ENCODE measurements at regions not wholly inside any gene's neighbourhood (a gene's known extent, or its start where the extent isn't known, plus 50 kb on each side); places are given as distances from the start of the nearest gene placed in this dataset.

- FAIRE-seq: no peak
Observed at GRCh38 chr3:66165660-66166059, 55.1 kb upstream of the SLC25A26 start.

GRCh38 chr3:66164155-66164554 lies 56.6 kb upstream of the SLC25A26 start:
- TF ChIP-seq TAF1 (IDR thresholded peaks at IDR 0.05; ENCODE audit: borderline replicate concordance, low read depth, low read length): no peak
- TF ChIP-seq POLR2A (IDR thresholded peaks at IDR 0.05; ENCODE audit: low read depth, low read length): no peak
- TF ChIP-seq POLR2AphosphoS5 (IDR thresholded peaks at IDR 0.05; ENCODE audit: low read depth, low read length): no peak
- DNase-seq (ENCODE audit: insufficient read length): no peak
- FAIRE-seq: no peak

More at GRCh38 chr3:66165660-66166059, 55.1 kb upstream of the SLC25A26 start:
- DNase-seq (ENCODE audit: insufficient read length): no peak
- TF ChIP-seq POLR2A (IDR thresholded peaks at IDR 0.05; ENCODE audit: low read depth, low read length) (no peak), POLR2AphosphoS5 (IDR thresholded peaks at IDR 0.05; ENCODE audit: low read depth, low read length) (no peak), TAF1 (IDR thresholded peaks at IDR 0.05; ENCODE audit: borderline replicate concordance, low read depth, low read length) (no peak)

GRCh38 chr3:66163222-66163621 lies 57.6 kb upstream of the SLC25A26 start:
- no peak for FAIRE-seq
- DNase-seq (ENCODE audit: insufficient read length): no peak
- no peak for TF ChIP-seq TAF1 (IDR thresholded peaks at IDR 0.05; ENCODE audit: borderline replicate concordance, low read depth, low read length)
- TF ChIP-seq POLR2A (IDR thresholded peaks at IDR 0.05; ENCODE audit: low read depth, low read length): no peak
- no peak for TF ChIP-seq POLR2AphosphoS5 (IDR thresholded peaks at IDR 0.05; ENCODE audit: low read depth, low read length)

DNA sequence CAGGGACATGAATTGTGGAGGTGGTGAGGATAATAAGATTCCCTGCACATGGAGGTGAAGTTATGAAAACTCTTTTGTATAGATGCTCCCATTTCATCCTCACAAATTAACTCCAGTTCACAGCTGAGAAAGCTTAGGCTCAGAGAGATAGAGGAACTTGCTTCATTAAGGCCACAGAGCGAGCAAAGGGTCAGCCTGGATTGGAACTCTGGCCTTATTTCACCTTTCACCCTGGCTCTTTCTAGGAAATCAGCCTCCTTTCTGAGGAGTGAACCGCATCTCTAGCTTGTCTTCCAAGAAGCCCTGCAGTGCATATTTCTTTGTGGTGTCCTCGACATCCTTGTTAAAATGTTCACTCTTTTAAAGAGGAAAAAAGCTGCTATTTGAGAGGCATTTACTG lies 58.0 kb upstream of the SLC25A26 start:
- no peak for TF ChIP-seq POLR2A (IDR thresholded peaks at IDR 0.05; ENCODE audit: low read depth, low read length)
- TF ChIP-seq TAF1 (IDR thresholded peaks at IDR 0.05; ENCODE audit: borderline replicate concordance, low read depth, low read length): no peak
- TF ChIP-seq POLR2AphosphoS5 (IDR thresholded peaks at IDR 0.05; ENCODE audit: low read depth, low read length): no peak
- DNase-seq (ENCODE audit: insufficient read length) (no peak), FAIRE-seq (no peak)

DNA sequence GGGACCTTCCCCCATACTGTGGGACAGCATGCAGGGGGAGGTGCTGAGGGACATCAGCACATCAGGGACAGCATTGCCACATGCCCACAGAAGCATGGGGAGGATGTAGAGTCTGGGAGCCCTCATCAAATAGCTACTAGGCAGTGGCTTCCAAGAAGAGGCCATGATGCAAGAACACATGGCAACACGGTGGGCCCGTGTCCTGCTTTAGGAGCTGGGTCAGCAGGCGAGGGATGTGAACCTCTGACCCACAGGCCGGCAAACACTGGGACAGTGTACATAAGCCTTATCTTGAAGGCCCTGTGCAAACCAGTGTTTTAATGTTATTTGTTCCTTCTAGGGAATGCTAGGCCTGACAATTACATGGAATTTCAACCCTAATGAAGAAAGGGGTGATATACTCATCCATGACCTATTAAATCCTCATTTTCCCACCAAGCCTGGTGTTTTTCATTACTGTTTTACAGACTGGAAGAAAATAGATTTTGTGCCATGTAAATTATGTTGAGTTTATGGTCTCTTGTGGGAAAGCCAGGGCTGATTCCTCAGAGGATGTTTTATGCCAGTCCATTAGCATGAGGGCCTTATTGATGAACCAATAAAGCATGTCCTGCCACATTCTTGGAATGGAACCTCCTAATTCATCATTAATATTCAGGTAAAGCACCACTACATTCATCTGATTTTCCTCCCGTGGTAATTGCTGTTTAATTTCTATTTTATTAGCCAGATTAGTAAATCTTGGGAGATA lies 61.7 kb upstream of the SLC25A26 start:
- FAIRE-seq (no peak), DNase-seq (ENCODE audit: insufficient read length) (no peak)
- TF ChIP-seq POLR2A (IDR thresholded peaks at IDR 0.05; ENCODE audit: low read depth, low read length): no peak
- no peak for TF ChIP-seq POLR2AphosphoS5 (IDR thresholded peaks at IDR 0.05; ENCODE audit: low read depth, low read length)
- TF ChIP-seq TAF1 (IDR thresholded peaks at IDR 0.05; ENCODE audit: borderline replicate concordance, low read depth, low read length): no peak

DNA sequence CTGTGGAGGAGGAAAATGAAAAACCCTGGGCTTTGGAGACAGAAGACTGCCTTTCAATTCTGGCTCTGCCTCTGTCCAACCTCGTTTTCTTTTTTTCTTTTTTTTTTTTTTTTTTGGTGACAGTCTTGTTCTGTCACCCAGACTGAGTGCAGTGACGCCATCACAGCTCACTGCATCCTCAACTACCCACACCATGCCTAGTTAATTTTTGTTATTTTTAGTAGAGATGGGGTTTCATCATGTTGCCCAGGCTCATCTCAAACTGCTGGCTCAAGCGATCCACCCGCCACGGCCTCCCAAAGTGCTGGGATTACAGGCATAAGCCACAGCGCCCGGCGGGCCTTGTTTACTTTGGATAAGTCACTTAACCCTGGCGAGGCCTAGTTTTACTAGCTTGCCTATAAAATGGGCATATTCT lies 66.3 kb upstream of the SLC25A26 start:
- FAIRE-seq (no peak), DNase-seq (ENCODE audit: insufficient read length) (no peak)
- TF ChIP-seq TAF1 (IDR thresholded peaks at IDR 0.05; ENCODE audit: borderline replicate concordance, low read depth, low read length) (no peak), POLR2A (IDR thresholded peaks at IDR 0.05; ENCODE audit: low read depth, low read length) (no peak), POLR2AphosphoS5 (IDR thresholded peaks at IDR 0.05; ENCODE audit: low read depth, low read length) (no peak)

- DNase-seq (ENCODE audit: insufficient read length) (no peak), FAIRE-seq (no peak)
Observed at GRCh38 chr3:66153481-66154443, 67.0 kb upstream of the SLC25A26 start.

GRCh38 chr3:66152336-66152735 lies 68.5 kb upstream of the SLC25A26 start:
- FAIRE-seq (no peak), DNase-seq (ENCODE audit: insufficient read length) (no peak)
- TF ChIP-seq TAF1 (IDR thresholded peaks at IDR 0.05; ENCODE audit: borderline replicate concordance, low read depth, low read length): no peak
- TF ChIP-seq POLR2A (IDR thresholded peaks at IDR 0.05; ENCODE audit: low read depth, low read length): no peak
- TF ChIP-seq POLR2AphosphoS5 (IDR thresholded peaks at IDR 0.05; ENCODE audit: low read depth, low read length): no peak

More at GRCh38 chr3:66153481-66154443, 67.0 kb upstream of the SLC25A26 start:
- no peak for TF ChIP-seq TAF1 (IDR thresholded peaks at IDR 0.05; ENCODE audit: borderline replicate concordance, low read depth, low read length)
- no peak for TF ChIP-seq POLR2AphosphoS5 (IDR thresholded peaks at IDR 0.05; ENCODE audit: low read depth, low read length)
- TF ChIP-seq POLR2A (IDR thresholded peaks at IDR 0.05; ENCODE audit: low read depth, low read length): no peak

DNA sequence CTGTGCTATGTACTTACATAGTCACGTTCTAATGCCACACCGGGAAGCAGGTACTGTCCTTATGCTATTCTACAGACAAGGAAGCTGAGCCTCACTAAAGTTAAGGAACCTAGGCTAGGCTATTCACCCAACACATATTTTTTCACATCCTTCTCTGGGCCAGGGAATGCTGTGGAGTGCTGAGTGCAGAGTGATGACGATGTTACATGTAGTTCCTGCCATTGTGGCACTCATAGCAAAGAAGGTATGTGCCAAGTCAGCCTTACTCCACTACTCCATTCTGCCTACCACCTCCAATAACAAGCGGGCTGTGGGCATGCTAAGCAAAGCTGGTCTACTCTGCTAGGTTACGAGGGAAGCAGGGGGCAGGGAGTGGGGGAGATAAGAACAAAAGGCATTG lies 69.8 kb upstream of the SLC25A26 start:
- DNase-seq (ENCODE audit: insufficient read length) (no peak), FAIRE-seq (peak; percentile 24)
- TF ChIP-seq TAF1 (IDR thresholded peaks at IDR 0.05; ENCODE audit: borderline replicate concordance, low read depth, low read length) (no peak), POLR2AphosphoS5 (IDR thresholded peaks at IDR 0.05; ENCODE audit: low read depth, low read length) (no peak), POLR2A (IDR thresholded peaks at IDR 0.05; ENCODE audit: low read depth, low read length) (no peak)

DNA sequence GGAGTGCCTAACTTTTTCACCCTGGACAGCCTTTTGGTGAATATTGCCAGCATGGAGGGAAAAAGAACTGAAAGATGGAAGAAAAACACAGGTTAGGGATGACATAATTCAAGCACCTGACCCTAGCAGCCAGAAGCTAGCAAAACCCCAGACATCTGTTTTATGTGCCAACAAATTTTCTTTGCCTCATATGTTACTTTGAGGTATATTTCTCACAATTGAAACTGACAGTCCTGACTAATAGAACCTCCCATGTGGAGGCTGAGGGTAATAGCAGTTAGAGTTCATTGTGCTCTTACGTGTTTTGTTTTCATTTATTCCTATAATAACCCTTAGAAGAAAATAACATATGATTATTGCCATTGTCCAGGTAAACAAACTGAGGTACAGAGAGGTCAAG lies 71.5 kb upstream of the SLC25A26 start:
- DNase-seq (ENCODE audit: insufficient read length) (no peak), FAIRE-seq (peak; percentile 17)
- TF ChIP-seq POLR2AphosphoS5 (IDR thresholded peaks at IDR 0.05; ENCODE audit: low read depth, low read length): no peak
- TF ChIP-seq TAF1 (IDR thresholded peaks at IDR 0.05; ENCODE audit: borderline replicate concordance, low read depth, low read length): no peak
- TF ChIP-seq POLR2A (IDR thresholded peaks at IDR 0.05; ENCODE audit: low read depth, low read length): no peak

DNA sequence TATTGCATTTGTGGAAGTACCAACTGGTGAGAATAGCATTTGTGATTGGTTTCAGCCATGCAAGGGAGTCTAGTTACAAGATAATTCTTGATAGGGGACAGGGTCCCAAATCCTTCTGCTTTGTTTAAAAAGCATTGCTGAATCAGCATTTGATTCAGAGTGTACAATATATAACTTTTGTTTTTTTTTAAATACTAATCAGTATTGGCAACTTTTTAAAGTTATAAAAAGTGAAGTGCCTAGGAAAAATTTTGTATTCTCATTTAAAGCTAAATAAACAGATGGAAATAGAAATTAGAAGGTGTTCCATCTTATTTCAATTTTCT lies 75.4 kb upstream of the SLC25A26 start:
- TF ChIP-seq TAF1 (IDR thresholded peaks at IDR 0.05; ENCODE audit: borderline replicate concordance, low read depth, low read length): no peak
- TF ChIP-seq POLR2AphosphoS5 (IDR thresholded peaks at IDR 0.05; ENCODE audit: low read depth, low read length): no peak
- TF ChIP-seq POLR2A (IDR thresholded peaks at IDR 0.05; ENCODE audit: low read depth, low read length): no peak
- no peak for FAIRE-seq
- no peak for DNase-seq (ENCODE audit: insufficient read length)
